ENCODE measurements at regions not wholly inside any gene's neighbourhood (a gene's known extent, or its start where the extent isn't known, plus 50 kb on each side); places are given as distances from the start of the nearest gene placed in this dataset.

- H3K4me1 ChIP-seq: no peaks in the 10 kb centered on the region
- peaks cover 0 to 10% (median 0%) of the 10 kb centered on the region in 4 donors for H3K9me3 ChIP-seq
- no peaks in the 10 kb centered on the region for H3K36me3 ChIP-seq
- H3K27me3 ChIP-seq: peaks cover 0 to 12% of the 10 kb centered on the region in 2 donors
- DNase-seq: no peak
- no peak overlapping the region for H3K4me3 ChIP-seq
- no peak overlapping the region for H3K27ac ChIP-seq
- no peak for TF ChIP-seq POLR2A (IDR thresholded peaks at IDR 0.05)
- no peak for TF ChIP-seq CTCF (IDR thresholded peaks at IDR 0.05)
Observed at GRCh38 chr16:6018848-6019489, 921.4 kb upstream of the EEF2KMT start.

- no peak for DNase-seq
- Histone ChIP-seq H3K36me3 (no peaks in the 10 kb centered on the region), H3K4me3 (no peak overlapping the region), H3K27me3 (peaks cover 0 to 12% of the 10 kb centered on the region in 2 donors), H3K4me1 (no peaks in the 10 kb centered on the region), H3K9me3 (peaks cover 0 to 10% (median 0%) of the 10 kb centered on the region in 4 donors), H3K27ac (no peak overlapping the region)
- TF ChIP-seq CTCF (IDR thresholded peaks at IDR 0.05) (peak in 3 of 6 experiments; percentile 43 to 47 (median 46)), POLR2A (IDR thresholded peaks at IDR 0.05) (no peak)
Observed at GRCh38 chr16:6016530-6017184, 919.1 kb upstream of the EEF2KMT start.

GRCh38 chr16:6012716-6013115 lies 915.1 kb upstream of the EEF2KMT start:
- Histone ChIP-seq H3K4me3 (no peak overlapping the region), H3K27ac (no peak overlapping the region), H3K27me3 (no peaks in the 10 kb centered on the region), H3K9me3 (peaks cover 0 to 4% (median 0%) of the 10 kb centered on the region in 4 donors), H3K36me3 (no peaks in the 10 kb centered on the region), H3K4me1 (no peaks in the 10 kb centered on the region)
- no peak for DNase-seq
- TF ChIP-seq POLR2A (IDR thresholded peaks at IDR 0.05) (no peak), CTCF (IDR thresholded peaks at IDR 0.05) (no peak)

GRCh38 chr16:6009151-6009550 lies 911.6 kb upstream of the EEF2KMT start:
- Histone ChIP-seq H3K27ac (no peak overlapping the region), H3K4me1 (no peaks in the 10 kb centered on the region), H3K4me3 (no peak overlapping the region), H3K9me3 (no peaks in the 10 kb centered on the region), H3K27me3 (no peaks in the 10 kb centered on the region), H3K36me3 (no peaks in the 10 kb centered on the region)
- peak in 1 of 3 donors; percentile 49 for DNase-seq
- TF ChIP-seq CTCF (IDR thresholded peaks at IDR 0.05) (no peak), POLR2A (IDR thresholded peaks at IDR 0.05) (no peak)

GRCh38 chr16:6008670-6009069 lies 911.1 kb upstream of the EEF2KMT start:
- Histone ChIP-seq H3K27ac (no peak overlapping the region), H3K4me1 (no peaks in the 10 kb centered on the region), H3K9me3 (no peaks in the 10 kb centered on the region), H3K27me3 (no peaks in the 10 kb centered on the region), H3K36me3 (no peaks in the 10 kb centered on the region), H3K4me3 (no peak overlapping the region)
- no peak for TF ChIP-seq POLR2A (IDR thresholded peaks at IDR 0.05)
- TF ChIP-seq CTCF (IDR thresholded peaks at IDR 0.05): no peak
- no peak for DNase-seq
